GM12878 (cell line): ENCODE measurements at regions not wholly inside any gene's neighbourhood (a gene's known extent, or its start where the extent isn't known, plus 50 kb on each side); places are given as distances from the start of the nearest gene placed in this dataset.

Experiments used
- ATAC-seq: fragments of 200-7000 bp; cut with Tn5 transposase; 3 replicates; pipeline ENCODE4 v1.9.1; 2020; ENCODE audit warnings: mild to moderate bottlenecking, moderate library complexity
- BruUV-seq: library from RNA; stranded (reverse); fragments of 400-500 nt; replicated peaks from 2 replicates; lab custom pipeline; 2021; lab: Mats Ljungman, UMichigan
- CTCF ChIA-PET: fragments of 300-600 bp; sonication (Branson Sonifier 250); formaldehyde crosslinking; extraction: SDS; loops from one replicate; lab custom pipeline; 2021; ENCODE audit warnings: inconsistent platforms; lab: Yijun Ruan, JAX
- POLR2A ChIA-PET: fragments of 350-600 bp; formaldehyde crosslinking; extraction: SDS; loops from one replicate; lab custom pipeline; 2021; ENCODE audit warnings: inconsistent platforms; lab: Charles Lee
- RAD21 ChIA-PET: fragments of 300-600 bp; sonication (Branson Sonifier 250); formaldehyde crosslinking; loops from one replicate; lab custom pipeline; 2023; ENCODE audit warnings: antibody characterized with exemption; ENCODE audit not compliant: unreplicated experiment; lab: Charles Lee
- SMC1A ChIA-PET: fragments of 300-600 bp; sonication (Branson Sonifier 250); formaldehyde crosslinking; loops from one replicate; lab custom pipeline; 2023; ENCODE audit not compliant: unreplicated experiment, uncharacterized antibody; lab: Charles Lee
- DNase-seq: peaks from one replicate; pipeline ENCODE4 v3.0.0-alpha.2; 2011; ENCODE audit warnings: low read depth, low spot score
- FAIRE-seq: peaks from 3 replicates; lab custom pipeline; 2011; peaks lifted over from hg19 to GRCh38; lab: Jason Lieb, UNC
- H2AFZ ChIP-seq: 2 replicates; pipeline ENCODE4 v1.6.0; 2011; ENCODE audit warnings: low read depth, low read length, control low read depth; ENCODE audit not compliant: control insufficient read depth
- H3K27ac ChIP-seq: 2 replicates; pipeline ENCODE4 v1.5.1; 2011; ENCODE audit warnings: control low read depth; ENCODE audit not compliant: control insufficient read depth, insufficient read depth
- H3K27me3 ChIP-seq, 2 experiments: replicated peaks in 1 of 2; 2 replicates each; pipeline versions ENCODE4 v1.6.0 to v1.6.1; 2011; ENCODE audit warnings: low read length in 1 of 2; ENCODE audit not compliant: control insufficient read depth in 2 of 2, insufficient read depth in 2 of 2
- H3K36me3 ChIP-seq, 2 experiments: 2 replicates each; pipeline ENCODE4 v1.5.1; 2011; ENCODE audit warnings: low read length in 1 of 2; ENCODE audit not compliant: control insufficient read depth in 2 of 2, insufficient read depth in 2 of 2
- H3K4me1 ChIP-seq: 2 replicates; pipeline ENCODE4 v1.6.1; 2011; ENCODE audit warnings: mild to moderate bottlenecking, low read length, moderate library complexity, mixed read lengths; ENCODE audit not compliant: control insufficient read depth, insufficient read depth
- H3K4me2 ChIP-seq: 2 replicates; pipeline ENCODE4 v1.6.0; 2011; ENCODE audit warnings: control low read depth; ENCODE audit not compliant: control insufficient read depth, insufficient read depth
- H3K4me3 ChIP-seq: fragments of 200-600 bp; sonication (generic); 2 replicates; pipeline ENCODE4 v1.5.1; 2016
- H3K79me2 ChIP-seq: 2 replicates; pipeline ENCODE4 v1.6.0; 2011; ENCODE audit warnings: low read length; ENCODE audit not compliant: control insufficient read depth, insufficient read depth
- H3K9ac ChIP-seq: 2 replicates; pipeline ENCODE4 v1.8.0; 2011; ENCODE audit warnings: low read length, control low read depth, mixed read lengths; ENCODE audit not compliant: control insufficient read depth, insufficient read depth
- H3K9me3 ChIP-seq: replicated peaks from 3 replicates; pipeline ENCODE4 v1.5.1; 2011; ENCODE audit warnings: mild to moderate bottlenecking, low read length; ENCODE audit not compliant: control insufficient read depth, insufficient read depth
- H4K20me1 ChIP-seq: 2 replicates; pipeline ENCODE4 v1.6.0; 2011; ENCODE audit not compliant: control insufficient read depth, insufficient read depth
- BRCA1 ChIP-seq: IDR thresholded peaks from 2 replicates; pipeline ENCODE4 v1.6.1; 2011; ENCODE audit warnings: low read depth, low read length, improper control_type of control experiment
- EED ChIP-seq: sonication (generic); IDR thresholded peaks from 2 replicates; pipeline ENCODE4 v1.6.1; 2016; ENCODE audit warnings: antibody characterized with exemption, low read depth
- IKZF1 ChIP-seq: fragments of 450-650 bp; conservative IDR thresholded peaks from 2 replicates; pipeline ENCODE4 v1.6.1; 2017; ENCODE audit warnings: antibody characterized with exemption, mild to moderate bottlenecking
- KAT2A ChIP-seq: conservative IDR thresholded peaks from 2 replicates; pipeline ENCODE4 v1.6.1; 2011; ENCODE audit warnings: low read depth, low read length; ENCODE audit not compliant: control insufficient read depth
- MXI1 ChIP-seq: fragments of 150-350 bp; IDR thresholded peaks from 2 replicates; pipeline ENCODE4 v1.6.1; 2011; ENCODE audit warnings: low read depth, mild to moderate bottlenecking, inconsistent platforms, low read length, improper control_type of control experiment
- NFYA ChIP-seq: IDR thresholded peaks from 2 replicates; pipeline ENCODE4 v1.6.1; 2011; ENCODE audit warnings: low read depth, mild to moderate bottlenecking, low read length, improper control_type of control experiment, borderline replicate concordance
- POLR2AphosphoS2 ChIP-seq: IDR thresholded peaks from 2 replicates; pipeline ENCODE4 v1.6.1; 2011; ENCODE audit warnings: low read depth, mild to moderate bottlenecking, low read length, improper control_type of control experiment, moderate library complexity
- POU2F2 ChIP-seq: IDR thresholded peaks from 3 replicates; pipeline ENCODE4 v1.6.1; 2011; ENCODE audit warnings: low read depth, mild to moderate bottlenecking, low read length, borderline replicate concordance
- RB1 ChIP-seq: fragments of 450-650 bp; formaldehyde crosslinking; IDR thresholded peaks from 2 replicates; pipeline ENCODE4 v1.6.1; 2017; ENCODE audit warnings: mild to moderate bottlenecking, borderline replicate concordance
- RBBP5 ChIP-seq: fragments of 200-600 bp; sonication (generic); conservative IDR thresholded peaks from 2 replicates; pipeline ENCODE4 v1.6.1; 2016
- RUNX3 ChIP-seq: IDR thresholded peaks from 2 replicates; pipeline ENCODE4 v1.6.1; 2012; ENCODE audit warnings: low read length, inconsistent platforms
- SMAD1 ChIP-seq: fragments of 450-650 bp; IDR thresholded peaks from 2 replicates; pipeline ENCODE4 v1.6.1; 2018; ENCODE audit warnings: mild to moderate bottlenecking, low read depth; ENCODE audit not compliant: partially characterized antibody
- SREBF2 ChIP-seq: IDR thresholded peaks from 2 replicates; pipeline ENCODE4 v1.6.1; 2012; ENCODE audit warnings: mild to moderate bottlenecking, low read length
- WGBS: methylation state at CpG from one replicate; pipeline ENCODE4 v1.1.6; 2016; ENCODE audit warnings: low lambda C conversion rate; ENCODE audit not compliant: insufficient replicate concordance, insufficient coverage; ENCODE audit errors: missing lambda C conversion rate; 5-methylcytosine and 5-hydroxymethylcytosine counted together
- in situ Hi-C: fragments of 300-500 bp; cut with MboI; formaldehyde crosslinking; loops from 9 replicates; pipeline ENCODE4 v1.14.3; 2018; ENCODE audit warnings: mixed read lengths
- intact Hi-C: fragments of 100-400 bp; cut with micrococcal nuclease; formaldehyde crosslinking; loops from one replicate; pipeline ENCODE4 v1.14.2; 2022; ENCODE audit not compliant: unreplicated experiment
- TF ChIP-seq, protein P1 (sequence below): fragments of 450-650 bp; IDR thresholded peaks from 2 replicates; pipeline ENCODE4 v1.6.1; 2014; ENCODE audit warnings: mild to moderate bottlenecking
- TF ChIP-seq, protein P2 (sequence below): fragments of 450-650 bp; IDR thresholded peaks from 2 replicates; pipeline ENCODE4 v1.6.1; 2016; ENCODE audit warnings: mild to moderate bottlenecking
- TF ChIP-seq, protein P3 (sequence below): fragments of 450-650 bp; IDR thresholded peaks from 2 replicates; pipeline ENCODE4 v1.6.1; 2016; ENCODE audit warnings: mild to moderate bottlenecking
- TF ChIP-seq, protein P4 (sequence below): IDR thresholded peaks from 2 replicates; pipeline ENCODE4 v1.6.1; 2011; ENCODE audit warnings: low read depth, mild to moderate bottlenecking, low read length, moderate library complexity, borderline replicate concordance; ENCODE audit errors: extremely low read depth

DNA sequence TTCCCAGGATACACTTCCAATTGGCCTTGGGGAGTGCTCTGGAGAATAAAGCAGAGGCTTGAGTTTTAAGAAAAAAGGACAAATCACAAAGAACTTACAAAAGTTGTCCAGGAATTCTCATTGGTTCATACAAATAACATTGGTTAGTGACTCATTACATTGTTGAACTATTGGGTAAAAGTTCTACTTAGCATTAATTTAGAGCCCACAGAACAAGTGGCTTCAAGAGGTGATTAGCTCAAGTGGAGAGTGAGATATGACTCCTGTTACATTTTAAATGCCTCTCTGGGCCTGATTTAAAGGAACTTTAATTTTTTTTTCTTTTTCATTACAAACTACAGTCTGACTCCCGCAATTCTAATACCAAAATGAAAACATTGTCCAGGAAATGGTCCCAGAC, 72.9 kb downstream of the ASCL4 start:
- POLR2A ChIA-PET, result no interaction called here
- no peak for FAIRE-seq

DNA sequence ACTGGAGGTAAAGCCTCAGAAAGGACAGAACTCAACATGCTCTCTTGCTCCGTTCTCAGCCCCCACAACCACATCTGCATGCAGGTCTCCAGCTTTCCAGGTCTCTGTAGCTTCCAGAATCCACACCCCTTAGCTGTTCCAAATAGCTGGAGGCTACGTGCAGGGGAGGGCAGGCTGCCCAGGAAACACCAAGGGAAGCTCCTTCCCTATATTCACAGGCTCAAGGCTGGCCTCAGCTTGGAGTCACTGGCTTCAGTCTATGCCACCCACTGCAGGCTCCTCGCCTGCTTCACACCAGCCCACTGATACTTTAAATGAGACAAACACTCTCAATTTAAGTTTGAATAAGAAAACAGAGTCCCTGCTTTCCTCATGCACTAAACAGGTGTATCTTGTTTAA, 73.3 kb downstream of the ASCL4 start:
- intact Hi-C loops, result no loop called here
- no peaks in the 10 kb centered on the region; the same call in 2 of the 3 replicates for H3K9me3 ChIP-seq
- no peaks in the 10 kb centered on the region for H3K36me3 ChIP-seq
- no peaks in the 10 kb centered on the region for H3K4me1 ChIP-seq
- H3K4me3 ChIP-seq, result no peak overlapping the region
- no peak for FAIRE-seq
- ChIA-PET RAD21 (no interaction called here), POLR2A (no interaction called here), CTCF (interaction anchor here (0.7 kb wide), 2 partner anchors 27 to 423 kb away, joined by 3 read pairs; no protein-coding TSS in a partner anchor), SMC1A (interaction anchor here (1.0 kb wide), 1 partner anchor 10 kb away, joined by 3 read pairs; no protein-coding TSS in a partner anchor)
- WGBS, result 9% methylated on average over 3 of the region's 3 CpGs
- no peaks in the 10 kb centered on the region for H3K79me2 ChIP-seq
- ATAC-seq, result no peak
- in situ Hi-C loops, result no loop called here
- no peaks in the 10 kb centered on the region for H4K20me1 ChIP-seq
- H2AFZ ChIP-seq, result no peak overlapping the region
- no peak for DNase-seq
- no peak overlapping the region for H3K4me2 ChIP-seq
- BruUV-seq, result no TSS peak
- H3K27me3 ChIP-seq, result peaks cover 4 to 8% of the 10 kb centered on the region in 2 experiments; a peak in 3 of 4 replicates
- no peak overlapping the region for H3K27ac ChIP-seq
- no peak overlapping the region for H3K9ac ChIP-seq
- no peak for TF ChIP-seq SREBF2
- no peak for TF ChIP-seq POU2F2
- no peak for TF ChIP-seq IKZF1
- no peak for TF ChIP-seq MXI1
- TF ChIP-seq, protein P1, sequence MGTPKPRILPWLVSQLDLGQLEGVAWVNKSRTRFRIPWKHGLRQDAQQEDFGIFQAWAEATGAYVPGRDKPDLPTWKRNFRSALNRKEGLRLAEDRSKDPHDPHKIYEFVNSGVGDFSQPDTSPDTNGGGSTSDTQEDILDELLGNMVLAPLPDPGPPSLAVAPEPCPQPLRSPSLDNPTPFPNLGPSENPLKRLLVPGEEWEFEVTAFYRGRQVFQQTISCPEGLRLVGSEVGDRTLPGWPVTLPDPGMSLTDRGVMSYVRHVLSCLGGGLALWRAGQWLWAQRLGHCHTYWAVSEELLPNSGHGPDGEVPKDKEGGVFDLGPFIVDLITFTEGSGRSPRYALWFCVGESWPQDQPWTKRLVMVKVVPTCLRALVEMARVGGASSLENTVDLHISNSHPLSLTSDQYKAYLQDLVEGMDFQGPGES, result no peak
- TF ChIP-seq BRCA1, result no peak
- TF ChIP-seq, protein P2, sequence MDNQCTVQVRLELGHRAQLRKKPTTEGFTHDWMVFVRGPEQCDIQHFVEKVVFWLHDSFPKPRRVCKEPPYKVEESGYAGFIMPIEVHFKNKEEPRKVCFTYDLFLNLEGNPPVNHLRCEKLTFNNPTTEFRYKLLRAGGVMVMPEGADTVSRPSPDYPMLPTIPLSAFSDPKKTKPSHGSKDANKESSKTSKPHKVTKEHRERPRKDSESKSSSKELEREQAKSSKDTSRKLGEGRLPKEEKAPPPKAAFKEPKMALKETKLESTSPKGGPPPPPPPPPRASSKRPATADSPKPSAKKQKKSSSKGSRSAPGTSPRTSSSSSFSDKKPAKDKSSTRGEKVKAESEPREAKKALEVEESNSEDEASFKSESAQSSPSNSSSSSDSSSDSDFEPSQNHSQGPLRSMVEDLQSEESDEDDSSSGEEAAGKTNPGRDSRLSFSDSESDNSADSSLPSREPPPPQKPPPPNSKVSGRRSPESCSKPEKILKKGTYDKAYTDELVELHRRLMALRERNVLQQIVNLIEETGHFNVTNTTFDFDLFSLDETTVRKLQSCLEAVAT, result no peak
- TF ChIP-seq RB1, result no peak
- TF ChIP-seq, protein P3, sequence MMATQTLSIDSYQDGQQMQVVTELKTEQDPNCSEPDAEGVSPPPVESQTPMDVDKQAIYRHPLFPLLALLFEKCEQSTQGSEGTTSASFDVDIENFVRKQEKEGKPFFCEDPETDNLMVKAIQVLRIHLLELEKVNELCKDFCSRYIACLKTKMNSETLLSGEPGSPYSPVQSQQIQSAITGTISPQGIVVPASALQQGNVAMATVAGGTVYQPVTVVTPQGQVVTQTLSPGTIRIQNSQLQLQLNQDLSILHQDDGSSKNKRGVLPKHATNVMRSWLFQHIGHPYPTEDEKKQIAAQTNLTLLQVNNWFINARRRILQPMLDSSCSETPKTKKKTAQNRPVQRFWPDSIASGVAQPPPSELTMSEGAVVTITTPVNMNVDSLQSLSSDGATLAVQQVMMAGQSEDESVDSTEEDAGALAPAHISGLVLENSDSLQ, result no peak
- no peak for TF ChIP-seq RUNX3
- no peak for TF ChIP-seq KAT2A
- no peak for TF ChIP-seq RBBP5

More for the DNA sequence above, 72.9 kb downstream of the ASCL4 start:
- Histone ChIP-seq H3K36me3 (no peaks in the 10 kb centered on the region), H2AFZ (no peak overlapping the region), H3K9me3 (no peaks in the 10 kb centered on the region; the same call in 2 of the 3 replicates), H3K27me3 (peaks cover 4 to 8% of the 10 kb centered on the region in 2 experiments; a peak in 3 of 4 replicates), H3K4me3 (no peak overlapping the region), H3K79me2 (no peaks in the 10 kb centered on the region), H4K20me1 (no peaks in the 10 kb centered on the region), H3K4me2 (no peak overlapping the region), H3K4me1 (no peaks in the 10 kb centered on the region), H3K9ac (no peak overlapping the region), H3K27ac (no peak overlapping the region)
- DNase-seq (no peak), ATAC-seq (no peak)
- ChIA-PET CTCF (interaction anchor here (0.7 to 1.1 kb wide), 3 partner anchors 13 to 422 kb away, joined by 3 read pairs; no protein-coding TSS in a partner anchor), RAD21 (no interaction called here), SMC1A (interaction anchor here (1.0 kb wide), 1 partner anchor 10 kb away, joined by 3 read pairs; no protein-coding TSS in a partner anchor)
- TF ChIP-seq NFYA (no peak), BRCA1 (no peak), EED (no peak), POLR2AphosphoS2 (no peak), SMAD1 (no peak)
- TF ChIP-seq, protein P4, sequence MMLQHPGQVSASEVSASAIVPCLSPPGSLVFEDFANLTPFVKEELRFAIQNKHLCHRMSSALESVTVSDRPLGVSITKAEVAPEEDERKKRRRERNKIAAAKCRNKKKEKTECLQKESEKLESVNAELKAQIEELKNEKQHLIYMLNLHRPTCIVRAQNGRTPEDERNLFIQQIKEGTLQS, result no peak
- BruUV-seq, result no TSS peak
- WGBS, result 79% methylated on average over 1 of the region's 1 CpG
- in situ Hi-C loops (no loop called here), intact Hi-C loops (no loop called here)
